OCI-LY7 (cell line): ENCODE measurements at regions not wholly inside any gene's neighbourhood (a gene's known extent, or its start where the extent isn't known, plus 50 kb on each side); places are given as distances from the start of the nearest gene placed in this dataset.

Experiments used
- BruUV-seq: library from RNA; stranded (reverse); fragments of 400-500 nt; replicated peaks from 2 replicates; lab custom pipeline; 2021; lab: Mats Ljungman, UMichigan
- CTCF ChIA-PET: fragments of 300-600 bp; sonication (Branson Sonifier 250); formaldehyde crosslinking; loops from one replicate; lab custom pipeline; 2022; ENCODE audit warnings: antibody characterized with exemption; ENCODE audit not compliant: unreplicated experiment; lab: Charles Lee
- POLR2A ChIA-PET: fragments of 300-600 bp; sonication (Branson Sonifier 250); formaldehyde crosslinking; loops from one replicate; lab custom pipeline; 2022; ENCODE audit warnings: antibody characterized with exemption; lab: Charles Lee
- DNase-seq: peaks from one replicate; pipeline ENCODE4 v3.0.0-alpha.2; 2015; ENCODE audit warnings: low spot score
- H2AFZ ChIP-seq: fragments of 200-600 bp; sonication (generic), shearing (Covaris generic); 2 replicates; pipeline ENCODE4 v1.6.1; 2014; ENCODE audit warnings: mild to moderate bottlenecking, antibody characterized with exemption, low read length, moderate library complexity
- H3K27ac ChIP-seq: fragments of 200-600 bp; sonication (generic); 2 replicates; pipeline ENCODE4 v1.5.1; 2014; ENCODE audit warnings: mixed run types, low read depth, mild to moderate bottlenecking, moderate library complexity, low read length, inconsistent platforms; ENCODE audit not compliant: poor library complexity, severe bottlenecking
- H3K36me3 ChIP-seq: fragments of 200-600 bp; sonication (generic); 2 replicates; pipeline ENCODE4 v1.6.1; 2014; ENCODE audit warnings: mild to moderate bottlenecking, antibody characterized with exemption, low read length, moderate library complexity, mixed read lengths; ENCODE audit not compliant: insufficient read depth
- H3K4me1 ChIP-seq: fragments of 200-600 bp; sonication (generic); 2 replicates; pipeline ENCODE4 v1.5.1; 2014; ENCODE audit warnings: mild to moderate bottlenecking, low read length; ENCODE audit not compliant: insufficient read depth, poor library complexity, severe bottlenecking
- H3K4me2 ChIP-seq: fragments of 200-600 bp; sonication (generic); 2 replicates; pipeline ENCODE4 v1.6.1; 2014; ENCODE audit warnings: mild to moderate bottlenecking, low read length
- H3K4me3 ChIP-seq: fragments of 200-600 bp; sonication (generic); 2 replicates; pipeline ENCODE4 v1.5.1; 2014; ENCODE audit warnings: mild to moderate bottlenecking, low read depth, low read length; ENCODE audit not compliant: poor library complexity, severe bottlenecking
- H3K79me2 ChIP-seq: fragments of 200-600 bp; sonication (generic); 2 replicates; pipeline ENCODE4 v1.6.1; 2016; ENCODE audit warnings: low read depth, mild to moderate bottlenecking, low read length, moderate library complexity, mixed read lengths; ENCODE audit not compliant: insufficient read depth
- H3K9me2 ChIP-seq: fragments of 200-600 bp; sonication (generic); 2 replicates; pipeline ENCODE4 v1.6.1; 2016; ENCODE audit warnings: mild to moderate bottlenecking, low read length, mixed read lengths; ENCODE audit not compliant: insufficient read depth
- H3K9me3 ChIP-seq: fragments of 200-600 bp; sonication (generic); 2 replicates; pipeline ENCODE4 v1.6.1; 2014; ENCODE audit warnings: mild to moderate bottlenecking, mixed run types, low read length, mixed read lengths
- H4K20me1 ChIP-seq: fragments of 200-600 bp; sonication (generic); 2 replicates; pipeline ENCODE4 v1.6.1; 2014; ENCODE audit warnings: mild to moderate bottlenecking, antibody characterized with exemption, low read length, moderate library complexity, mixed read lengths; ENCODE audit not compliant: insufficient read depth
- CTCF ChIP-seq: fragments of 200-600 bp; sonication (generic); conservative IDR thresholded peaks from 2 replicates; pipeline ENCODE4 v1.5.1; 2014; ENCODE audit warnings: mild to moderate bottlenecking, antibody characterized with exemption, low read length, moderate library complexity, mixed read lengths
- EZH2phosphoT487 ChIP-seq: fragments of 200-600 bp; sonication (generic); IDR thresholded peaks from 2 replicates; pipeline ENCODE4 v1.6.1; 2018; ENCODE audit warnings: low read depth, borderline replicate concordance, mild to moderate bottlenecking, mixed run types, antibody characterized with exemption, low read length, moderate library complexity, mixed read lengths
- intact Hi-C: fragments of 100-400 bp; cut with micrococcal nuclease; formaldehyde crosslinking; loops from one replicate; pipeline ENCODE4 v1.10.0; 2022; ENCODE audit not compliant: unreplicated experiment

GRCh38 chr7:142603870-142604448 lies 145.3 kb upstream of the PRSS1 start:
- POLR2A ChIA-PET: interaction anchor here (0.8 kb wide), 1 partner anchor 63 kb away, joined by 3 read pairs; no protein-coding TSS in a partner anchor
- no peaks in the 10 kb centered on the region for H3K9me3 ChIP-seq

GRCh38 chr7:142602756-142603155 lies 146.5 kb upstream of the PRSS1 start:
- H2AFZ ChIP-seq: 0 out of 2 replicates have a peak overlapping the region, but pooled peaks have one; percentile 44
- no peaks in the 10 kb centered on the region for H3K36me3 ChIP-seq
- ChIA-PET POLR2A (no interaction called here), CTCF (no interaction called here)
- no peak overlapping the region for H3K4me2 ChIP-seq
- no peak overlapping the region for H3K4me3 ChIP-seq
- TF ChIP-seq EZH2phosphoT487 (no peak), CTCF (no peak)
- H3K27ac ChIP-seq: no peak overlapping the region
- no peaks in the 10 kb centered on the region for H3K9me2 ChIP-seq
- H3K4me1 ChIP-seq: no peaks in the 10 kb centered on the region
- H3K9me3 ChIP-seq: no peaks in the 10 kb centered on the region
- intact Hi-C loops: loop anchor here (10.0 kb wide), 1 partner anchor 612 kb away; no protein-coding TSS in a partner anchor
- BruUV-seq: no TSS peak
- H3K79me2 ChIP-seq: no peaks in the 10 kb centered on the region
- DNase-seq: no peak
- no peaks in the 10 kb centered on the region for H4K20me1 ChIP-seq

More at GRCh38 chr7:142603870-142604448, 145.3 kb upstream of the PRSS1 start:
- BruUV-seq: no TSS peak
- H3K27ac ChIP-seq: no peak overlapping the region
- H3K9me2 ChIP-seq: no peaks in the 10 kb centered on the region
- peak overlapping the region; percentile 48; the same call in 1 of the 2 replicates for H3K4me2 ChIP-seq
- CTCF ChIA-PET: interaction anchor here (1.0 to 1.4 kb wide), 2 partner anchors 68 to 399 kb away, joined by 3 to 4 read pairs; no protein-coding TSS in a partner anchor
- H4K20me1 ChIP-seq: no peaks in the 10 kb centered on the region
- H3K79me2 ChIP-seq: no peaks in the 10 kb centered on the region
- no peaks in the 10 kb centered on the region for H3K4me1 ChIP-seq
- 0 out of 2 replicates have a peak overlapping the region, but pooled peaks have one; percentile 64 for H2AFZ ChIP-seq
- peak; percentile 73 for DNase-seq
- H3K4me3 ChIP-seq: peak overlapping the region; percentile 29
- no peaks in the 10 kb centered on the region for H3K36me3 ChIP-seq
- intact Hi-C loops: loop anchor here (1.0 to 10.0 kb wide), 2 partner anchors 179 to 611 kb away; no protein-coding TSS in a partner anchor
- TF ChIP-seq EZH2phosphoT487: no peak
- peak; percentile 96 for TF ChIP-seq CTCF

- Histone ChIP-seq H3K36me3 (no peaks in the 10 kb centered on the region), H3K27ac (no peak overlapping the region), H3K4me1 (no peaks in the 10 kb centered on the region), H3K4me3 (no peak overlapping the region), H3K9me2 (no peaks in the 10 kb centered on the region), H4K20me1 (no peaks in the 10 kb centered on the region), H2AFZ (no peak overlapping the region), H3K9me3 (no peaks in the 10 kb centered on the region), H3K4me2 (no peak overlapping the region), H3K79me2 (no peaks in the 10 kb centered on the region)
- intact Hi-C loops: loop anchor here (10.0 kb wide), 1 partner anchor 613 kb away; no protein-coding TSS in a partner anchor
- BruUV-seq: no TSS peak
- ChIA-PET CTCF (no interaction called here), POLR2A (no interaction called here)
- TF ChIP-seq EZH2phosphoT487 (no peak), CTCF (no peak)
- DNase-seq: no peak
Measured at GRCh38 chr7:142602183-142602582, 147.1 kb upstream of the PRSS1 start.
